OCI-LY7 (cell line): ENCODE measurements at regions not wholly inside any gene's neighbourhood (a gene's known extent, or its start where the extent isn't known, plus 50 kb on each side); places are given as distances from the start of the nearest gene placed in this dataset.
"Not testable (repeated sequence)": the region's sequence is repeated elsewhere in the genome, so short reads cannot be mapped to it uniquely, and the experiment has no call there.

ENCODE experiments used
- BruUV-seq: library from RNA; stranded (reverse); fragments of 400-500 nt; replicated peaks from 2 replicates; lab custom pipeline; 2021; lab: Mats Ljungman, UMichigan
- CTCF ChIA-PET: fragments of 300-600 bp; sonication (Branson Sonifier 250); formaldehyde crosslinking; loops from one replicate; lab custom pipeline; 2022; ENCODE audit warnings: antibody characterized with exemption; ENCODE audit not compliant: unreplicated experiment; lab: Charles Lee
- POLR2A ChIA-PET: fragments of 300-600 bp; sonication (Branson Sonifier 250); formaldehyde crosslinking; loops from one replicate; lab custom pipeline; 2022; ENCODE audit warnings: antibody characterized with exemption; lab: Charles Lee
- DNase-seq: peaks from one replicate; pipeline ENCODE4 v3.0.0-alpha.2; 2015; ENCODE audit warnings: low spot score
- H2AFZ ChIP-seq: fragments of 200-600 bp; sonication (generic), shearing (Covaris generic); 2 replicates; pipeline ENCODE4 v1.6.1; 2014; ENCODE audit warnings: mild to moderate bottlenecking, antibody characterized with exemption, low read length, moderate library complexity
- H3K27ac ChIP-seq: fragments of 200-600 bp; sonication (generic); 2 replicates; pipeline ENCODE4 v1.5.1; 2014; ENCODE audit warnings: mixed run types, low read depth, mild to moderate bottlenecking, moderate library complexity, low read length, inconsistent platforms; ENCODE audit not compliant: poor library complexity, severe bottlenecking
- H3K36me3 ChIP-seq: fragments of 200-600 bp; sonication (generic); 2 replicates; pipeline ENCODE4 v1.6.1; 2014; ENCODE audit warnings: mild to moderate bottlenecking, antibody characterized with exemption, low read length, moderate library complexity, mixed read lengths; ENCODE audit not compliant: insufficient read depth
- H3K4me1 ChIP-seq: fragments of 200-600 bp; sonication (generic); 2 replicates; pipeline ENCODE4 v1.5.1; 2014; ENCODE audit warnings: mild to moderate bottlenecking, low read length; ENCODE audit not compliant: insufficient read depth, poor library complexity, severe bottlenecking
- H3K4me2 ChIP-seq: fragments of 200-600 bp; sonication (generic); 2 replicates; pipeline ENCODE4 v1.6.1; 2014; ENCODE audit warnings: mild to moderate bottlenecking, low read length
- H3K4me3 ChIP-seq: fragments of 200-600 bp; sonication (generic); 2 replicates; pipeline ENCODE4 v1.5.1; 2014; ENCODE audit warnings: mild to moderate bottlenecking, low read depth, low read length; ENCODE audit not compliant: poor library complexity, severe bottlenecking
- H3K79me2 ChIP-seq: fragments of 200-600 bp; sonication (generic); 2 replicates; pipeline ENCODE4 v1.6.1; 2016; ENCODE audit warnings: low read depth, mild to moderate bottlenecking, low read length, moderate library complexity, mixed read lengths; ENCODE audit not compliant: insufficient read depth
- H3K9me2 ChIP-seq: fragments of 200-600 bp; sonication (generic); 2 replicates; pipeline ENCODE4 v1.6.1; 2016; ENCODE audit warnings: mild to moderate bottlenecking, low read length, mixed read lengths; ENCODE audit not compliant: insufficient read depth
- H3K9me3 ChIP-seq: fragments of 200-600 bp; sonication (generic); 2 replicates; pipeline ENCODE4 v1.6.1; 2014; ENCODE audit warnings: mild to moderate bottlenecking, mixed run types, low read length, mixed read lengths
- H4K20me1 ChIP-seq: fragments of 200-600 bp; sonication (generic); 2 replicates; pipeline ENCODE4 v1.6.1; 2014; ENCODE audit warnings: mild to moderate bottlenecking, antibody characterized with exemption, low read length, moderate library complexity, mixed read lengths; ENCODE audit not compliant: insufficient read depth
- EZH2phosphoT487 ChIP-seq: fragments of 200-600 bp; sonication (generic); IDR thresholded peaks from 2 replicates; pipeline ENCODE4 v1.6.1; 2018; ENCODE audit warnings: low read depth, borderline replicate concordance, mild to moderate bottlenecking, mixed run types, antibody characterized with exemption, low read length, moderate library complexity, mixed read lengths
- intact Hi-C: fragments of 100-400 bp; cut with micrococcal nuclease; formaldehyde crosslinking; loops from one replicate; pipeline ENCODE4 v1.10.0; 2022; ENCODE audit not compliant: unreplicated experiment
- TF ChIP-seq, protein P1 (sequence below): fragments of 200-600 bp; sonication (generic); conservative IDR thresholded peaks from 2 replicates; pipeline ENCODE4 v1.5.1; 2014; ENCODE audit warnings: mild to moderate bottlenecking, antibody characterized with exemption, low read length, moderate library complexity, mixed read lengths

GRCh38 chr3:13745636-13746035, 134.2 kb downstream of the WNT7A start:
- Histone ChIP-seq H3K36me3 (no peaks in the 10 kb centered on the region), H3K79me2 (no peaks in the 10 kb centered on the region), H3K9me3 (no peaks in the 10 kb centered on the region), H3K4me1 (no peaks in the 10 kb centered on the region), H3K27ac (no peak overlapping the region), H2AFZ (no peak overlapping the region), H3K4me3 (no peak overlapping the region), H3K4me2 (no peak overlapping the region), H3K9me2 (no peaks in the 10 kb centered on the region), H4K20me1 (no peaks in the 10 kb centered on the region)
- no TSS peak for BruUV-seq
- CTCF ChIA-PET: no interaction called here
- no peak for DNase-seq
- POLR2A ChIA-PET: no interaction called here
- intact Hi-C loops: no loop called here
- TF ChIP-seq, protein P1, sequence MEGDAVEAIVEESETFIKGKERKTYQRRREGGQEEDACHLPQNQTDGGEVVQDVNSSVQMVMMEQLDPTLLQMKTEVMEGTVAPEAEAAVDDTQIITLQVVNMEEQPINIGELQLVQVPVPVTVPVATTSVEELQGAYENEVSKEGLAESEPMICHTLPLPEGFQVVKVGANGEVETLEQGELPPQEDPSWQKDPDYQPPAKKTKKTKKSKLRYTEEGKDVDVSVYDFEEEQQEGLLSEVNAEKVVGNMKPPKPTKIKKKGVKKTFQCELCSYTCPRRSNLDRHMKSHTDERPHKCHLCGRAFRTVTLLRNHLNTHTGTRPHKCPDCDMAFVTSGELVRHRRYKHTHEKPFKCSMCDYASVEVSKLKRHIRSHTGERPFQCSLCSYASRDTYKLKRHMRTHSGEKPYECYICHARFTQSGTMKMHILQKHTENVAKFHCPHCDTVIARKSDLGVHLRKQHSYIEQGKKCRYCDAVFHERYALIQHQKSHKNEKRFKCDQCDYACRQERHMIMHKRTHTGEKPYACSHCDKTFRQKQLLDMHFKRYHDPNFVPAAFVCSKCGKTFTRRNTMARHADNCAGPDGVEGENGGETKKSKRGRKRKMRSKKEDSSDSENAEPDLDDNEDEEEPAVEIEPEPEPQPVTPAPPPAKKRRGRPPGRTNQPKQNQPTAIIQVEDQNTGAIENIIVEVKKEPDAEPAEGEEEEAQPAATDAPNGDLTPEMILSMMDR: no peak
- no peak for TF ChIP-seq EZH2phosphoT487

DNA sequence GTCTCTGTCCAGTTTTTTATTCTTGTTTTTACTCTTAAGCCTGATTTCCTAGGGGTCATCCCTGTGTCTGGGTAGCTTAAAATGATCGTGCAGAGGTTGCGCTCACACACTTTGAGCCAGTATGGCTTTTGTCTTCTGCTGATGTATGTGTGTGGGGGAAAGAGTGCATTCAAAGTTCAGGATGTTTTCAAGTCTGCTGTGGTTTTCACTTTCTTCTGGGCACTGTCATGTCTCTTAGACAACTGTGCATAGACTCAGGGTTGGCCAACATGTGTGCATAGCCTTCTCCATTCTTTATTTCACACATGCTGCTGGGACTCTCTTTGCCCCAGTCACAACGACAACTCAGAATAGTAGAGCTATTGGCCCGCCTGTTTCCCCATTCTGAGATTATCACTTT, 139.1 kb downstream of the WNT7A start:
- Histone ChIP-seq H3K4me2 (no peak overlapping the region), H3K9me3 (no peaks in the 10 kb centered on the region), H3K4me1 (no peaks in the 10 kb centered on the region), H3K4me3 (no peak overlapping the region), H2AFZ (no peak overlapping the region), H4K20me1 (no peaks in the 10 kb centered on the region), H3K27ac (no peak overlapping the region), H3K36me3 (no peaks in the 10 kb centered on the region), H3K79me2 (no peaks in the 10 kb centered on the region), H3K9me2 (no peaks in the 10 kb centered on the region)
- no peak for DNase-seq
- POLR2A ChIA-PET: no interaction called here
- TF ChIP-seq EZH2phosphoT487: no peak
- TF ChIP-seq, protein P1: no peak
- CTCF ChIA-PET: no interaction called here
- intact Hi-C loops: no loop called here
- BruUV-seq: no TSS peak

DNA sequence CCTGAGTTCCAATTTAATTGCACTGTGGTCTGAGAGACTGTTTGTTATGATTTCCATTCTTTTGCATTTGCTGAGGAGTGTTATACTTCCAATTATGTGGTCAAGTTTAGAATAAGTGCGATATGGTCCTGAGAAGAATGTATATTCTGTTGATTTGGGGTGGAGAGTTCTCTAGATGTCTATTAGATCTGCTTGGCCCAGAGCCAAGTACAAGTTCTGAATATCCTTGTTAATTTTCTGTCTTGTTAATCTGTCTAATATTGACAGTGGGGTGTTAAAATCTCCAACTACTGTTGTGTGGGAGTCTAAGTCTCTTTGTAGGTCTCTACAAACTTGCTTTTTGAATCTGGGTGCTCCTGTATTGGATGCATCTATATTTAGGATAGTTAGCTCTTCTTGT, 146.1 kb downstream of the WNT7A start:
- POLR2A ChIA-PET: interaction anchor here (1.2 kb wide), 1 partner anchor 10 kb away, joined by 3 read pairs; no protein-coding TSS in a partner anchor
- DNase-seq, BruUV-seq, H3K36me3 ChIP-seq, H3K4me3 ChIP-seq, H3K4me2 ChIP-seq, H3K4me1 ChIP-seq, H2AFZ ChIP-seq, intact Hi-C loops, H4K20me1 ChIP-seq, H3K79me2 ChIP-seq, H3K27ac ChIP-seq, H3K9me3 ChIP-seq, H3K9me2 ChIP-seq, CTCF ChIA-PET: not testable (repeated sequence)
